SU-DHL-6 (cell line): ENCODE measurements at regions not wholly inside any gene's neighbourhood (a gene's known extent, or its start where the extent isn't known, plus 50 kb on each side); places are given as distances from the start of the nearest gene placed in this dataset.

Experiments used
- EZH2phosphoT487 ChIP-seq: fragments of 200-600 bp; sonication (generic), shearing (Covaris generic); conservative IDR thresholded peaks from 2 replicates; pipeline ENCODE4 v1.6.1; 2018; ENCODE audit warnings: mild to moderate bottlenecking, antibody characterized with exemption, low read length, moderate library complexity, mixed read lengths
- TF ChIP-seq, protein P1 (sequence below): fragments of 200-600 bp; sonication (generic); IDR thresholded peaks from one replicate; pipeline ENCODE4 v1.5.1; 2017; ENCODE audit warnings: antibody characterized with exemption, mild to moderate bottlenecking, low read length, moderate library complexity; ENCODE audit not compliant: insufficient read depth, poor library complexity, severe bottlenecking

DNA sequence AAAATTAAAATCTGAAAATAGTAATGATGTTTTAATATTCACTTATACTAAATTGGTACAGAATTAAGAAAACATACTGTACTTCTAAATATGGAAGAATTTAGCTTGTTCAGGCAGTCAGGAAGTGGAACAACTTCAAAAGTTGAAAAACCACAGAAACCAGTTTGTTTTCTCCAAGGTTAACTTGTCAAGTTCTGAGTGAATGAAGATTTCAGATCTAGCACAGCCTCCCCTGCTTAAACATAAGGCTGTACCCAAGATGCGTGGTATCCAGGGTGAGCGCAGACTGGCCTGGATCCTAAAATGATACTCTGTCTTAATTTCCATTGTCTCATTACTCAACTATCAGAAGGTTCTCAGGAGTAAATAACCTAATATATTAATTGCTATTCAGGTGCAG, 730.7 kb upstream of the KIF2B start:
- TF ChIP-seq, protein P1, sequence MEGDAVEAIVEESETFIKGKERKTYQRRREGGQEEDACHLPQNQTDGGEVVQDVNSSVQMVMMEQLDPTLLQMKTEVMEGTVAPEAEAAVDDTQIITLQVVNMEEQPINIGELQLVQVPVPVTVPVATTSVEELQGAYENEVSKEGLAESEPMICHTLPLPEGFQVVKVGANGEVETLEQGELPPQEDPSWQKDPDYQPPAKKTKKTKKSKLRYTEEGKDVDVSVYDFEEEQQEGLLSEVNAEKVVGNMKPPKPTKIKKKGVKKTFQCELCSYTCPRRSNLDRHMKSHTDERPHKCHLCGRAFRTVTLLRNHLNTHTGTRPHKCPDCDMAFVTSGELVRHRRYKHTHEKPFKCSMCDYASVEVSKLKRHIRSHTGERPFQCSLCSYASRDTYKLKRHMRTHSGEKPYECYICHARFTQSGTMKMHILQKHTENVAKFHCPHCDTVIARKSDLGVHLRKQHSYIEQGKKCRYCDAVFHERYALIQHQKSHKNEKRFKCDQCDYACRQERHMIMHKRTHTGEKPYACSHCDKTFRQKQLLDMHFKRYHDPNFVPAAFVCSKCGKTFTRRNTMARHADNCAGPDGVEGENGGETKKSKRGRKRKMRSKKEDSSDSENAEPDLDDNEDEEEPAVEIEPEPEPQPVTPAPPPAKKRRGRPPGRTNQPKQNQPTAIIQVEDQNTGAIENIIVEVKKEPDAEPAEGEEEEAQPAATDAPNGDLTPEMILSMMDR, result no peak
- TF ChIP-seq EZH2phosphoT487, result no peak
